Stimulated activated CD8-positive, alpha-beta memory T cell treated with anti-CD3 and anti-CD28 coated beads, Interleukin-4, amount 100 ng/mL, for 24 hours (primary cell): ENCODE measurements at regions not wholly inside any gene's neighbourhood (a gene's known extent, or its start where the extent isn't known, plus 50 kb on each side); places are given as distances from the start of the nearest gene placed in this dataset.

Experiments used
- DNase-seq: peaks from one replicate; pipeline ENCODE4 v3.0.0-alpha.2; 2020; ENCODE audit warnings: low read depth

GRCh38 chr19:28537079-28537478 lies 675.9 kb downstream of the UQCRFS1 start:
- no peak for DNase-seq

- no peak for DNase-seq
These were observed 677.6 kb downstream of the UQCRFS1 start for GRCh38 chr19:28535352-28535775.

- no peak for DNase-seq
These were observed 678.1 kb downstream of the UQCRFS1 start for GRCh38 chr19:28534766-28535351.

GRCh38 chr19:28532765-28533341 lies 680.1 kb downstream of the UQCRFS1 start:
- DNase-seq = no peak

DNA sequence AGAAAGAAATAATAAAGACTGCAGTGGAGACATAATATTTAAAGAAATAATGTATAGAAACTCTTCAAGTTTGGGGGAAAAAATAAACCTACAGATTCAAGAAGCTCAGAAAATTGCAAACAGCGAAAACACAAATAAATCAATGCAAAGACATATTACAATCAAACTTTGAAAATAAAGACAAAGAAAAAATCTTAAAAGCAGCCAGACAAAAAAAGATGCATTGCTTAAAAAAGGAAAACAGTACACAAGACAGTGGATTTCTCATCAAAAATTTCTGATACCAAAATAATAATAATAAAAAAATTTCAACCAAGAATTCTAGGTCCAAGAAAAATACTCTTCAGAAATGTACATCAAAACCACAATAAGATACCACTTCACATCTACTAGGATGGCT lies 681.0 kb downstream of the UQCRFS1 start:
- DNase-seq = no peak

DNA sequence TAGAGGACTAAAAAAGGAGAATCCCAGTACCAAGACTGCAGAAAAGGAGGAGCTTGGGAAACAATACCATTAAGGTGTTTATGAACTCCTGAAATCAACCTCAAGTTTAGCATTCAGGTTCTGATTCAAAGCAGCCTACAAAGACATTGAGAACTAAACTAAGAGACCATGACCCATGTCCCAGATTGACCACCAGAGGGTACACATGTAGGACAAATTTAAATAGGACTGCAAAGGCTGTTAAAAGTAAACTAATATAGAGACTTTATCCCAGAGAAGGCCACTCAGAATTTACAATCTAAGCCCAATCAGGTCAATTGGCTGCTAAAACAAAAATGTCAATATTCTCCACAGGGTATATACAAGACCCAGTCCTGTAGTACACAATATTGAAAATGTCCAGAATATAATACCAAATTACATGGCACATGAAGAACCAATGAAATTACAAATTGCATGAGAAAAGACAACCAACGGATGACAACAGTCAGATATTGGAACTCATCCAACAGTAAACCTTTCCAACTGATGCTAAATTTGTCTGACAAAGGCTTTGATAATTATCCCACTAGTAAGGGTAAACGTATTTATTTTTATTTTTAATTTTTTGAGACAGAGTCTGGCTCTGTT lies 682.4 kb downstream of the UQCRFS1 start:
- no peak for DNase-seq

DNA sequence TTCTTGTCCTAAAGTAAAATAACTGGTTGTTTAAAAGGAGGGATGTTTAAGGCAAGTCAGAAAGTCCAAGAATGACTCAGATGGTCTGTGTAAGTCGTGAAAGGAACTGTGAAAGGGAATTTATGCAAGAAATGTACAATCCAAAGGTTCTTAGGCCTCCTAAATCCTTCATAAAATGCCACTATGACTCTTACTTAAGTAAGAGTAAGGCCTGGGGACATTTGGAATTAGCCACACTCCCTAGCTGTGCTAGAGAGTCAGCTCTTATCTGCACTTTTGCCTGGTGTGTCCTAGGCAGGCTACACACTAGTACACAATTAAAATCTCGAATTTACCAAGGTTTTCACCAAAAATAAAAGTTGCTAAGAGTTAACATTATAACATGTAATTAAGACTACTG lies 686.9 kb downstream of the UQCRFS1 start:
- DNase-seq = no peak

DNA sequence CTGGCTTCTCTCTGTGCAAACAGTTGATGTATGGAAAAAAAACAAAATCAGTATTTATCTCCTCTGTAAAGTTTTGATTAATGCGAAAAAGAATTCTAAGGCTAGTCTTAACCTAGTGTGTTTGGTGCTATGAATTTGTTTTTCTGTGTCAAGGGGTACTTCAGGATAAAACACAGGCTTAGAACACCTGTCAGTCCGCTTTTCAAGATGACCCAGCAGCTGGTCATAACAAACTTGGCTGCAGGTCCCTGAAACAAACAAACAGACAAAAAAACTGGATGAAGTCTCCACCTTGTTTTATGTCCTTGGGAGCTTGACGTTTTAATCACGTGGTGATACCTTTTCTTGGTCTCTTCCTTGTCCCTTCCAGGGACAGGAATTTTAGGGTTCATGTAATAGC lies 689.3 kb downstream of the UQCRFS1 start:
- no peak for DNase-seq

DNA sequence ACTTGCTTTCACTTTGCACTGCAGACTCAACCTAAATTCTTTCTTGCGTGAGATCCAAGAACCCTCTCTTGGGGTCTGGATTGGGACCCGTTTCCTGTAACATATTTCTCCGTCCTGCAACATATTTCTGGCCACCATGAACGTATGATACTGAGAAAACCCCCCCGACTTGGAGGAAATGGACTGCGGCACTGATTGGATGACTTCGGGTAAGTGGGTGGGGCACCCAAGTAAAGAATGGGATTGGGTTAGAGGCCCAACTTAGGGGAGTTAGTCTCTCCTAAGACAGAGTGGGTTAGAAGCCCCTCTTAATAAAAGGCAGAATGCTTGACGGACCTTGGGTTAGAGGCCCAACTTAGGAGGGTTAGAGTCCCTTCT lies 690.4 kb downstream of the UQCRFS1 start:
- no peak for DNase-seq

- no peak for DNase-seq
These were observed 691.1 kb downstream of the UQCRFS1 start for GRCh38 chr19:28521614-28522544.

GRCh38 chr19:28520998-28521568 lies 691.9 kb downstream of the UQCRFS1 start:
- no peak for DNase-seq

DNA sequence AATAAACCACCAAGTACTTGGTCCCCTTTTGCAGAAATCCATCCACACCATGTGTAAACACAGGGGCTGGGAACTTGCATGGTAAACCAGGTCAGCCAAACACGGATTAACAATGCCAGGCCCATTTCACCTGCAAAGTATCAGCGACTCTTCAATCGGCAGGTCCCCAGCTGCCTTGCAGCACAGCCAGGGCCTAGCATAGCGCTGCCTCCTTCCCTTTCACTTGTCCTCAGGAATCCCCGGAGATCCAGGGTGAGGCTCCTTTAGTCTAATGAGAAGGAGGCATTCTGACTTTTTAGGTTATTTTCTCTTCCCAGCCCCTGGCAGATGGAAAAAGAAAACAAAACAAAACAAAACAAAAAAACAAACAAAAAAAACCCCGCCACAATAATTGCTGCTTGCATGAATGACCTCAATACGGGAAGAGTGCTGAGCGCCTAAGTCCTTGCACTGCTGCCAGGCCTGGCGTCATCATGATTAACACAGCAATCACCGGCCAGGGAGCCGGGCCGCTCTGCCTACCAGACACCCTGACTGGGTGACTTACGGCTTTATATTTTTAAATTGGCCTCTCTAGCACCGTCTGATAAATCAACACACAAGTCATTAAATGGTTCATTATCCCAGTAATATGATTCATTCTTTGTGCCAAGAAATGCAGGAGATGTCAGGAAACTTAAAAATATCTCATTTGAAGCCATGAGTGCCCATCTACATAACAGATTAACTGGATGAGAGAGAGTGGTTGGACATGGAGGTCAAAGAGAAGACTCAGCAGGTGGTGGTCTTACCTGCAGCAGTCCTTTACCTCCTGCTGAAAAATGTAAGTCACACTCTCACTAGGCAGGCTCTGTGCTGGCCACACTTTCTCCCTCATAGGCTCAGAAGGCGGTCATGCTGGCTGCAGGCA lies 692.7 kb downstream of the UQCRFS1 start:
- DNase-seq = no peak

DNA sequence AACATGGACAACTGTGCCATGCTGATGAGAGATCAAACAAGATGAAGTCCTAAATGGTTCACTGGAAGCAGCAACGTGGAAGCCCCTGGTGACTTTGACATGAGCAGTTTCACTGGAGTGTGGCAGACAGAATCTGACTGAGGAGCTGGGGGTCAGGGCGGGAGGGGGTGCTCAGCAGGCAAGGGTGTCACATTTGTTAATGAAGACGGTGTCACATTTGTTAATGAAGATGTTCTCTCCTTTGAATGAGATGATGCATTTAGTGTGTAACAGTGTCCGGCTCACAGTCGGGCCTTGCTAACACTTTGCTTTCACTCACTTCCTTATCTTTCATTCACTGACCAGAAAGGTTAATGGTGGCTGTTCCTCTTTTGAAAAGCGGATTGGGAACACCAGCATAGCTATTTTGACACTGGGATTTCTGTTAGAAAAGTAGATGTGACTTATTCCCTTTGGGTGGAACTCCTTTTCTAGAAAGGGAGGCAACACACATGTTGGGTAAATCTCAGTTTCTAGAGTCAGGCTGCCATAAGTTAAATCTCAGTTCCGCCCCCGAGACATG lies 693.7 kb downstream of the UQCRFS1 start:
- no peak for DNase-seq

DNA sequence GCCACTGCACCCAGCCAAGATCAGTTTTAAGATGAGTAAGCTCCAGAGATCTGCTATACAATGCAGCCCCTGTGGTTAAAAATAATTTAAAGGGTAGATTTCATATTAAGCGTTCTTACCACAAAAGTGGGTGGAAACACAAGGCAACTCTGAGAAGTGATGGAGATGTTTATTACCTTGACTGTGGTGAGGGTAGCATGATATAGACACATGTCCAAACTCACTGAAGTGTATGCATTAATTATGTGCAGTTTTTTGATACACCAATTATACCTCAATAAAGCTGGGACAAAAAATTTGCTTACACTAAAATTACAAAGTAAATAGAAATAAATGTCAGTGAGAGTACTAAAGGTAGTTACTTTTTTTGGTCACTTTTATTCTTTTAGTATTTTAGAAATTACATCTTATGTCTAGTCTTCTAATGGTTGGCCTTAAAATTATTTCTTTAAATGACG lies 696.5 kb downstream of the UQCRFS1 start:
- no peak for DNase-seq

DNA sequence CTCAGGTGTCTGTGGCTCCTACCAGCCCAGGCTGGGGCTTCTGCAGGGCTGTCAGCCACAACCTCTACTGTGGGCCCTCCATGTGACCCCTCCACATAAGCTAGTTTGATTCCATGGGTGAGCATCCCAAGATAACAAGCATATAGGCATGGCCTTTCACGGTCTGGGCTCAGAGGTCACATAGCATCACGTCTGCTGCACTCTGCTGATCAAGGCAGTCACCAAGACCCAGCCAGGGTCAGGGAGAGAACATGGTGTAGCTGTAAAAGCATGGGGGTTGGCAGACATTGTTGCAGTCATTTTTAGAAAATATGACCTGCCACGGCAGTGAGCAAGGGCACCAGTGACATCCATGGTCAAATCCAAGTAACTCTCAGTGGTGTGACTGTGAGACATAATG lies 698.8 kb downstream of the UQCRFS1 start:
- no peak for DNase-seq

DNA sequence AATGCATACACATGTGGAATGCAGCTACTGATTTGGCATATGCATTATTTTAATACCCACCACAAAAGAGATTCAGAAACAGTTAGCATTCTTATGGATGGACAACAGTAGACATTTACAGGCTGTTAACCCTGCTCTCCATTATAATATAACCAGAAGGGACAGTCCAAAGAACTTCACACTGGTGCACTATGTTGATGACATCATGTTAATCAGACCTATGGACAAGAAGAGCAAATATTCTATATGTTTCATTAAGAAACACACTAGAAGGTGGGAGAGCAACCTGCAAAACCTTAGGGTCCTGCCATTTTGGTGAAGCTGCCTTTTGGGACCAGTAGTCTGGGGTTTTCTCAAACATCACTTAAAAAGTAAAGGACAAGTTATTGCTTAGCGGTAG lies 701.3 kb downstream of the UQCRFS1 start:
- no peak for DNase-seq

DNA sequence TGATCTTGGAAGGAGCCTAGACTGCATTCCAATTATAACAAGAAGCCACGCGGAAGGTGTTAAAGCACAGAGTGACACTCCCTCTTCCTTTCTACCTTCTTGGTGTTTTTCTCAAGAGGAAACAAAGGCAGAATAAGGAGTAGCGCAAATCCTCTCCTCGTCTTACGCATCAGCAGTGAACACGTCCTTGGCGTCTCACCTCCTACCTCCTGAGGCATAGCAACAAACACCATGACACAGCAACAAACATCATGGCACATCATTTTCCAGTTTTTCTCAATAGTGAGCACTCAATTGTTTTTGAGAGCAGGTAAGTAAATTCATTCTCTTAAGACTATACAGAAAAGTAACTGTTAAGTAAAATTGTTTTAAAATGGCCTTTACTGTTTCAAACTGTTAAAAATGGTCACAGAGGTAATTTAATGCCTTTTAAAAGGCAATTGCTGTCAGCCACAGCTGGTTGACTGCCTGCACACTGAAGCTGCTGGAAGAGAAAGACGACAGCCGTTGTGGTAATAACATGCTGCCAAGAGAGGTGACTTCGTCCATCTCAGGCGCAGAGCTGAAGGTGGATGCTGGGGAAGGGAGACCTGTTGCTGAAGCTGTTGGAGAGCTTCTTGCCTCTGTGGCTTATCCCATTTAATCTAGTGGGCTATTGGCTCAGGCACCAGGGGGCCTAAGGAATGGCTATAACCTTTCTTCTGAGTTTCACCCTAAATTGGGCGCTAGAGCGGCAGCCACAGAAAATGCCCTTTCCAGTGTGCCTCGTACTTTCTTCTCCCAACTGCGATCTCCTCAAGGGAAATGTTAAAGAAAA lies 703.7 kb downstream of the UQCRFS1 start:
- DNase-seq = no peak

- DNase-seq = no peak
These were observed 704.3 kb downstream of the UQCRFS1 start for GRCh38 chr19:28508666-28509065.

DNA sequence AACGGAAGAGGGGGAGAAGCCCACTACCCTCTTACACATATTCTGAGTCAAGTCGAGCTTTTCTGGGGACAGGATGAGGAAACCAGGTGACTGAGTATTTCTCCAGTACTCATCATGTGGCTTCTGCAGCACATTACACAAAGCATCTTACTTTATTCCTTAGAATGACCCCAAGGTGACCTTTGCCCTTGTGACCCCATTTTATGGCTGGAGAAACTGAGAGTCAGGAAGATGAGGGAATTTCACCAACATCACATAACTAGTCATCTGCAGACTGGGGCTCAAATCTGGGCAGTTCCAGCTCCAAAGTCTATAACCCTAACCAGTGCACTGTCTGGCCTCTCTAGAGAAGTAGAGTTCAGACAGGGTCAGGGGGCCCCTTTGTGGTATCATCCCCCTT lies 707.0 kb downstream of the UQCRFS1 start:
- DNase-seq = no peak

- no peak for DNase-seq
These were observed 707.8 kb downstream of the UQCRFS1 start for GRCh38 chr19:28505134-28505533.
